ENCODE measurements at regions not wholly inside any gene's neighbourhood (a gene's known extent, or its start where the extent isn't known, plus 50 kb on each side); places are given as distances from the start of the nearest gene placed in this dataset.

GRCh38 chr3:30195352-30195751 lies 411.0 kb upstream of the TGFBR2 start (continued):
- TF ChIP-seq ATF3 (IDR thresholded peaks at IDR 0.05; ENCODE audit: insufficient read depth, low read depth, low read length) (no peak), SP4 (IDR thresholded peaks at IDR 0.05; ENCODE audit: low read length) (no peak), BRCA1 (IDR thresholded peaks at IDR 0.05; ENCODE audit: low read depth, low read length) (no peak), CEBPB (IDR thresholded peaks at IDR 0.05; ENCODE audit: low read depth, low read length) (no peak), NANOG (IDR thresholded peaks at IDR 0.05; ENCODE audit: insufficient read depth, low read depth, low read length, poor library complexity, severe bottlenecking) (no peak), ASH2L (IDR thresholded peaks at IDR 0.05; ENCODE audit: low read length) (no peak), PHF8 (conservative IDR thresholded peaks at IDR 0.05; ENCODE audit: low read depth, low read length) (no peak)
